ENCODE measurements at regions not wholly inside any gene's neighbourhood (a gene's known extent, or its start where the extent isn't known, plus 50 kb on each side); places are given as distances from the start of the nearest gene placed in this dataset.

- no peak for TF ChIP-seq ZNF462 (CRISPR knock-in tag; IDR thresholded peaks at IDR 0.05)
Observed at GRCh38 chr4:15270201-15270600, 157.6 kb upstream of the C1QTNF7 start (continued).

- Histone ChIP-seq H3K4me2 (no peak overlapping the region), H3K27me3 (ENCODE audit: insufficient read depth) (no peaks in the 10 kb centered on the region), H3K4me1 (ENCODE audit: insufficient read depth) (no peaks in the 10 kb centered on the region), H3K4me3 (no peak overlapping the region), H3K9me2 (ENCODE audit: insufficient read depth) (no peaks in the 10 kb centered on the region), H4K20me1 (replicated peaks; ENCODE audit: insufficient read depth) (no peaks in the 10 kb centered on the region), H3K36me3 (ENCODE audit: insufficient read depth) (no peaks in the 10 kb centered on the region), H2AFZ (no peak overlapping the region), H3F3A (replicated peaks; ENCODE audit: low read depth) (no peaks in the 10 kb centered on the region), H3K27ac (ENCODE audit: low read depth) (no peak overlapping the region), H3K79me2 (replicated peaks; ENCODE audit: insufficient read depth) (no peaks in the 10 kb centered on the region)
- Mint-ChIP-seq H3K4me1 (no peaks in the 10 kb centered on the region; the same call in 2 of the 3 replicates), H3K27ac (no peak overlapping the region), H3K27me3 (ENCODE audit: insufficient read depth, low read depth, poor library complexity) (peaks cover 7% of the 10 kb centered on the region), H3K4me3 (no peak overlapping the region), H3K36me3 (ENCODE audit: low read depth) (no peaks in the 10 kb centered on the region), H3K9me3 (no peaks in the 10 kb centered on the region; the same call in 2 of the 3 replicates)
- DNase-seq (ENCODE audit: low spot score) (no peak), ATAC-seq (no peak)
- TF ChIP-seq ZNF331 (CRISPR knock-in tag; IDR thresholded peaks at IDR 0.05; ENCODE audit: low read depth) (no peak), CREB1 (CRISPR knock-in tag; IDR thresholded peaks at IDR 0.05; ENCODE audit: low read depth) (no peak), ETS1 (IDR thresholded peaks at IDR 0.05) (no peak), ZNF114 (CRISPR knock-in tag; IDR thresholded peaks at IDR 0.05) (no peak), NANOG (IDR thresholded peaks at IDR 0.05; ENCODE audit: borderline replicate concordance) (no peak), REST (IDR thresholded peaks at IDR 0.05; ENCODE audit: unreplicated experiment) (no peak), EZH2 (IDR thresholded peaks at IDR 0.05; ENCODE audit: low read depth, unreplicated experiment) (no peak)
Observed at GRCh38 chr4:15286041-15286440, 141.8 kb upstream of the C1QTNF7 start.
